HG02759 (cell line): ENCODE measurements at regions not wholly inside any gene's neighbourhood (a gene's known extent, or its start where the extent isn't known, plus 50 kb on each side); places are given as distances from the start of the nearest gene placed in this dataset.
"Not testable (repeated sequence)": the region's sequence is repeated elsewhere in the genome, so short reads cannot be mapped to it uniquely, and the experiment has no call there.

Experiments
- ATAC-seq: cut with Tn5 transposase; IDR thresholded peaks from one replicate; pipeline ENCODE4 v1.9.1; 2021; ENCODE audit warnings: mild to moderate bottlenecking, moderate library complexity; ENCODE audit not compliant: unreplicated experiment

DNA sequence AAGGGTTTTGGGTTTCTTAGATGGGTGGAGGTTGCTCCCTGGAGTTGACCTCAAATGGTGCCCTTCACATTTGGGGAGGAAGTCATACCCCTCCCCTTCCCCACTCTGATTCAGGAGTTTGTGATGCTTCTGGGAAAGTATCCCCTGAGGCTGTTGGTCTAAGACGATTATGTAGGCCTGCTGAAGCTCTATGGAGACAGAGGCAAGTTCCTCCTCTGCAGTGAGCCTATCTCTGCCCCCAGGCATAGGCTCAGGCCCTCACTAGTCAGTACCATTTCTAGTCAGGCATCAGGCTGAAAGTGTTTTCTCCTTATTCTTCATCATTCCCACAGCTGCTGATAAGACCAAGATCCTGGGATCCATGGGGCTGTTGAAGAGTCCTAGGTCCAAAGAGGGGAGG lies 271.6 kb upstream of the NUDT12 start:
- ATAC-seq = no peak

DNA sequence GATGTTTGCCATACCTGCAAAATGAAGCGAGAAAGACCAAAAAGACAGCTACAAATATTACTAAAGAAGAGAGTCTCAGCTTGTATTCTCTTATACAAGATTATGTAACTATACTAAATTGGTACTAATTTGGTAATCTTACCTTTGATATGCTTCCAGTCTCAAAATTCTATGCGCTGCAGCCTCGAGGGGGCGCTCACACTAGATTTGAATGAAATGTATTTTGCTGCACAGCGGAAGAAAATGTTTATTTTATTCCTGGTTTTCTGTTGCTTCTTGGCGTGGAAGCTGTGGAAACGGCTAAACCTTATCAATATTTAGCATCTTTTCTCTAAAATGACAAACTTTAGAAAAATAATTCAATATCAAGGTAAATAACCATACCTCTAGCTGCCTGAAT lies 267.0 kb upstream of the NUDT12 start:
- ATAC-seq = no peak

DNA sequence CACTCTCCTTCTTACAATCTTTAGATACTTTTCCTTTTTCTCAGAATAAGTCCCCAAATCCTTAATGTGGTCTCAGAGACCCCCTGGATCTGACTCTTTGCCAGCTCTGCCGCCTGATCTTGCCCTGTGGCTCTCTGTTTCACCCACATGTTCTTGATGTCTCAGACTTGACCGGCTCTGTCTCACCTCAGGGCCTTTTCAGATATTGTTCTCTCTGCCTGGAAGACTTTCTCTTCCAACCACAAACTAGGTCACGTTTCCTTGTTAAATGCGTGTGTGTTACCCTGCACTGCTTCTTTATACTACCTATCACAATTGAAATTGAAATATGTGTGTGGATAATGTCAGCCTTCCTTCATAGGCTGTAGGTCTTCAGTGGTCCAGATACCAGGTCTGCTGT lies 265.4 kb upstream of the NUDT12 start:
- no peak for ATAC-seq

DNA sequence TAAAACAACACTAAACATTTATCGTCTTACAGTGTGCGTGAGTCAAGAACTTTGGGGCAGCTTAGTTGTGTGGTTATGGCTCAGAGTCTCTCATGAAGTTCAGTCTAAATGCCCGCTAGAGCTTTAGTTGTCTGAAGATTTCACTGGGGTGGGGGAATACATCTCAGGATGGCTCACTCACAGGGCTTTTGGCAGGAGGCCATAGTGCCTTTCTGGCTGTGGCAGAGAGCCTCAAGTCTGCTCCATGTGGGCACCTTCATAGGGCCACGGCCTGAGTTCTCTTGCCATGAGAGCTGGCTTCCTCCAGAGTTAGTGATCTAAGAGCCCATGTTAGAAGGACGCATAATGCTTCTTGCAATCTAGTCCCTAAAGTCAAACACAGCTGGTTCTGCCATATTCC lies 258.8 kb upstream of the NUDT12 start:
- no peak for ATAC-seq

DNA sequence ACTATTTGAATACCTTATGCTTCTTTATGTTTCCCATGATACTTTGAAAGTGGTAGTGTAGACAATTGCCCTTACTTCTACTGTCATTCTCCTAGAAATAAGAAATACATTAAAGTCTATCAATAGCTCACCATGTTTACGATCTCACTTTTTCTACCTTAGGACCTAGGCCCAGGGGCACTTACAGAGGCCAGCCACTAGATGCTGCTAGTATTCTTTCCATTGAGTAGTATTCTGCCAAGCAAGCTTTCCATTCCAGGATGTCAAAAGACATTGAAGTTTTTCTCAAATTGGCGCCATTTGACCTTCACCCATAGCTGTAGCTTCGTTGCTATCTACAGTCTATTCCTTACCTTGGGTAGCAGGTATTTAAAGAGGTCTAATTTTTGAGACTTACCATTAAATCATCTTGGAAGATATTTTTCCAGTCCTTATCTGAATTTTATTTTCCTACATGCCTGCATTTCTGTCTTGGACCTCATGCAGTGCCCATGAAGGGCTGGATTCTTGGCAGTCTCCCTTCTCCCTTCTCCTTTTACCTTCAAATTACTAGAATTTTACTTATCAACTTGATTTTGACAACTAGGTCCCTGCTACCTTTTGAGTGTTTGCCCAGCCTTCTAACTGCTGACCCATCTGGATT lies 246.0 kb upstream of the NUDT12 start:
- peak; percentile 91 for ATAC-seq

- no peak for ATAC-seq
Measured at GRCh38 chr5:103804711-103805110, 242.1 kb upstream of the NUDT12 start.

- no peak for ATAC-seq
Measured at GRCh38 chr5:103801681-103802080, 239.1 kb upstream of the NUDT12 start.

- ATAC-seq = no peak
Measured at GRCh38 chr5:103800741-103801495, 238.3 kb upstream of the NUDT12 start.

GRCh38 chr5:103793595-103794182 lies 231.1 kb upstream of the NUDT12 start:
- ATAC-seq = no peak

GRCh38 chr5:103785569-103785968 lies 223.0 kb upstream of the NUDT12 start:
- ATAC-seq = no peak

DNA sequence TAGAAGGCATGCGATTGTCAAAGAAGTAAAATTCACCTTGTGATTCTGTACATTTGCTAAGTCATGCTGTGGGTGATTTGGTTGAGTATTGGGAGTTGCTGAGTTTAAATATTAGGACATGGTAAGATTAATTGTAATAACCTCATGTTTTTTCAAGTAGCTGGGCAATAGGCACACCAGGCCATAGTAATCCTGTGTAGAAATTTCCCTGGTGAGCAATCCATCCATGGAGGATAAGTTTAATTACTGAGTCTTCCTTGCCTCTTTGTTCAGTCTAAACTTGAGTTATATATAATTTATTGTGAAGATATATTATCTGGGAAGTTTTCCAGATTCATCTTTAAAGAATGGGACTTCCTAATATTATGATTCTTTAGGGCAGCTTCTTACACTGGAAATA lies 221.1 kb upstream of the NUDT12 start:
- no peak for ATAC-seq

GRCh38 chr5:103780794-103781193 lies 218.2 kb upstream of the NUDT12 start:
- ATAC-seq = no peak

DNA sequence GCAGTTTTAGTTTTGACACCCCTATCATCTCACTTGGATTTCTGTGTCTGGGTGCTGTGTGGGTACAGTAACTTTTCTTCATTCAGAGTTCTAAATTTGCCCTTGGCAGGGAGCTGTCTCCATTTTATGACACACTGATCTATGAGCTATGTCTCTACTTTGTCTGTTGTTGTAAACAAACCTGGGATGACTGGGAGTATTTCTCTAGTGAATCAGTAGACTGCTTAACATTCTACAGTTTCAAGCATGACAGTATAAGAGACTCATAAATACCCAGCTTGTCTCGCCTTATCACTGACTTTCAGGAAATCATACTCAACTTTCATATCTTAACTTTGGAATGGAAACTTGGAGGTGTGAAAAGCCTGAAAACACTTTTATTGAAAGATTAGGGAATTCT lies 212.1 kb upstream of the NUDT12 start:
- no peak for ATAC-seq

DNA sequence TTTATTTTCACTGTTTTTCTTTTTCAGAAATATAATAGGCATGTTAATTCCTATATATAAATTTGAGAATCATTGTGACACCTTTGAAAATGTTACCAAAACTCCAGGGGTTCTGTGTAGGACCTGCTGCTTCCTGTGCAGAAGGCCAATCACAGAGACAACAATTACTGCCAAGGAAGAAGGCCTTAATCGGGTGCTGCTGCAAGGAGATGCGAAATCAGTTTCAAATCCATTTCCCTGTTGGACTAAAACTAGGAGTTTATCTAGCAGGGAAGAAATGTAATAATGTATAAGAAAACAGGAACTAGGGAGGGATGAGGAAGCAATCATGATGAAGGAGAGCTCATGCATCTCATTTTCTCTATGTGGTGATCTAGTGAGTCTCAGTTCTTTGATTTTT lies 209.7 kb upstream of the NUDT12 start:
- ATAC-seq = no peak

DNA sequence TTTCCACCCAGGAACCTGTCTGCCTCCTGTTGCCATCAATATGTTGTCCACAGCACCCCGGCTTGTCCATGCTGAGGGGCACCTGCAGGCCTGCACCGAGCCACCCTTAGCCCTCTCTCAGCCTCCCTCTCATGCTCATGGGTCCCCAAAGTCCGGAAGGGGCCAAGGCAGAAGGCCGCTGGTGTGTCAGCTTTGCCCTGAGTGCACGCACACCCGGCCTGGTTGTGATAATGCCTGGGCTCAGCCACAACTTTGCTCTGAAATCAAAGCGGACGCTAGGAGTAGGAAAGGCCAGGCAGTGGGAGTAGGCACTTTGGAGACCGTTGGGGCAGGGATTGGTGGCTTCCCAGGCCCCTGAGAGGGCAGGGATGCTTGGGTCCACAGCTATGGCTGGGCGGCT lies 201.8 kb upstream of the NUDT12 start:
- no peak for ATAC-seq

- no peak for ATAC-seq
Measured at GRCh38 chr5:103758996-103759395, 196.4 kb upstream of the NUDT12 start.

DNA sequence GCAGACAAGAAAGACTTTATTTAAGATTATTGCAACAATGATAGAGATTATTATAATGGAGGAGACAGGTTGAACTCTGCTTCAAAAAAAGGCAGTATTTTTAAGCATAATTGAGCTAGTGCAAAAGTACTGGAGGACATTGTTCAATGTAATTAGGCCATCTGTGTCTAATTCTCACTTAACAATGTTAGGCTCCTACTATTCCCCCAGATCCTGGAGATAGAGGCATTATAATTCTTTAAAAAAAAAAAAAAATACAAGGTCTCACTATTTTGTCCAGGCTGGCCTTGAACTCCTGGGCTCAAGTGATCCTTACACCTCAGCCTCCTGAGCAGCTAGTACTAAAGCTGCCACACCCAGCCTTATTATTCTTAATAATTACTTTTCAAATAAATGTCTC lies 193.4 kb upstream of the NUDT12 start:
- no peak for ATAC-seq

DNA sequence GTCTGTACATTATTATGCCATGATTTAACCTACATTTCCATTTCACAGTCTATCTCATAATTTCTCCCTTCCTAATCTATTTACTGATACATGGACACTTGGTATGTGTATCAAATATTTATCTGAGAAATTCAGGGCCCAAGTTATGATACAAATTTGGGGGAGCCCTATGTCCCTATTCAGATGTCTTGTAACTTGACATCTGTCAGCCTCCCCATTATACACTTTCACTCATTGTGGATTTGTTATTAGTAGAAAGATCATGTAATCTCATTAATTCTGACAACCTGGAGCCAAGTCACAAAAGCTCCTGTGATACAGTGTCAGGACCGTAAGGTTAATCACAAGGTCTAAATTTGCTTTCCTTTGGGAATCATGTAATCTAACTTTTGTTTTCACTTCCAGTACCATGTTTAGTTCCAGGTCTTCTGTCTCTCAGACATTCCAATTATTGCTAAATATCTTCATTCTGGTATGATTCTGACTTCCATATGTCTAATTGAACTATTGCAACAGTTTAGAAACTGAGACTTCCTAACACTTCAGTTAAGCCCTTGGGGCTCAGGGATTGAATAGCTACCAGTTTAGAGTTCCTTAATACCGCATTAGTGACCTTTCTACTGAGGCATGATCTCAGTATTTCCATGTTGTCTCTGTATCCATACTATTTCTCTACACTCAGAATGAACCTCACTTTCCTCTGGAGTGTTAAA lies 182.9 kb upstream of the NUDT12 start:
- ATAC-seq = no peak

GRCh38 chr5:103744159-103744558 lies 181.6 kb upstream of the NUDT12 start:
- no peak for ATAC-seq

- ATAC-seq = no peak
Measured at GRCh38 chr5:103743421-103743820, 180.8 kb upstream of the NUDT12 start.

- ATAC-seq = no peak
Measured at GRCh38 chr5:103741984-103742383, 179.4 kb upstream of the NUDT12 start.

GRCh38 chr5:103736343-103736742 lies 173.8 kb upstream of the NUDT12 start:
- ATAC-seq = not testable (repeated sequence)
